Stomach (tissue), 4 donors: ENCODE measurements at regions not wholly inside any gene's neighbourhood (a gene's known extent, or its start where the extent isn't known, plus 50 kb on each side); places are given as distances from the start of the nearest gene placed in this dataset.

ENCODE experiments used
- POLR2A ChIP-seq, 4 donors: fragments of 450-650 bp; IDR thresholded peaks; one replicate each; pipeline ENCODE4 v1.6.1; 2016; ENCODE audit warnings: antibody characterized with exemption in 4 of 4, control low read depth in 2 of 4, mild to moderate bottlenecking in 1 of 4, moderate library complexity in 1 of 4
- POLR2AphosphoS5 ChIP-seq, 3 donors: sonication (generic); formaldehyde crosslinking; IDR thresholded peaks; one replicate each; pipeline ENCODE4 v1.6.1; 2016; ENCODE audit warnings: antibody characterized with exemption in 3 of 3
- TF ChIP-seq, protein P1 (sequence below), 7 experiments: fragments of 450-650 bp in 4 of 7; fragments of 200-600 bp in 3 of 7; sonication (generic) in 3 of 7; IDR thresholded peaks; one replicate each; pipeline ENCODE4 v1.5.1; 2016 to 2019; ENCODE audit warnings: antibody characterized with exemption in 7 of 7, control low read depth in 2 of 7, mild to moderate bottlenecking in 1 of 7

DNA sequence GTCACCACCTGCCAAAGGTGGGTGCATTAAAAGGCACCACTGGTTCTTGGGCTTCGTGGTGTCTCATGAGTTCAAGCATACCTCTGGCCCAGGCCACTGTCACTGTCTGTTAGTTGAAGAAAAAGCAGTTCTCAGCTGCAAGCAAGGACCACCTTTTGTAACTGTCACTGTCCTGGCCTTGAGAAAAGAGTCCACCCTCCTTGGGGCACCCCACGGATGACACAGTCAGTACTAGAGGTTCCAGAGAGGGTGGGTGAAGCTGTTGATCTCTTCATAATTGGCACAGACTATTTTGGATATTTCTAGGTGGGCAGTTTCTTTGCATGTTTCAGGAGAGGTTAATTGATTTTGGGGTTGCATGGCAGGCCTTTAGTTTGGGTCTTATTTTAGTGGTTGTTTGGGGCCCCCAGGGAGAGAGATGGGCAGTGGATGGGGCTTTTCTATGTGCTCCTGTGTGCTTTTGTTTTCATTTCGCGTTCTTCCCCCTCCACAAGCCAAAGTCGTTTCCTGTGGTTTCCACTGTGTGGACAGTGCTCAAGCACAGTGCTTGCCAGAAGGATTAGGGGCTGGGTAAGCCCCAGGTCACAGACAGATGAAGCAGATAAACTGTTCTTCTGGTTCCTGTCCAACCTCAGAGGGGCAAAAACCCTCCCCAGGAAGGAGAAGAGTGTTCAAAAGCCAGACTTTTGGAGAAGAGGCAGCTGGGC lies 156.2 kb upstream of the PPP1R2C start:
- TF ChIP-seq, protein P1, sequence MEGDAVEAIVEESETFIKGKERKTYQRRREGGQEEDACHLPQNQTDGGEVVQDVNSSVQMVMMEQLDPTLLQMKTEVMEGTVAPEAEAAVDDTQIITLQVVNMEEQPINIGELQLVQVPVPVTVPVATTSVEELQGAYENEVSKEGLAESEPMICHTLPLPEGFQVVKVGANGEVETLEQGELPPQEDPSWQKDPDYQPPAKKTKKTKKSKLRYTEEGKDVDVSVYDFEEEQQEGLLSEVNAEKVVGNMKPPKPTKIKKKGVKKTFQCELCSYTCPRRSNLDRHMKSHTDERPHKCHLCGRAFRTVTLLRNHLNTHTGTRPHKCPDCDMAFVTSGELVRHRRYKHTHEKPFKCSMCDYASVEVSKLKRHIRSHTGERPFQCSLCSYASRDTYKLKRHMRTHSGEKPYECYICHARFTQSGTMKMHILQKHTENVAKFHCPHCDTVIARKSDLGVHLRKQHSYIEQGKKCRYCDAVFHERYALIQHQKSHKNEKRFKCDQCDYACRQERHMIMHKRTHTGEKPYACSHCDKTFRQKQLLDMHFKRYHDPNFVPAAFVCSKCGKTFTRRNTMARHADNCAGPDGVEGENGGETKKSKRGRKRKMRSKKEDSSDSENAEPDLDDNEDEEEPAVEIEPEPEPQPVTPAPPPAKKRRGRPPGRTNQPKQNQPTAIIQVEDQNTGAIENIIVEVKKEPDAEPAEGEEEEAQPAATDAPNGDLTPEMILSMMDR (IDR thresholded peaks at IDR 0.05) = no peak
- no peak for TF ChIP-seq POLR2A (IDR thresholded peaks at IDR 0.05)
- no peak for TF ChIP-seq POLR2AphosphoS5 (IDR thresholded peaks at IDR 0.05)
